ENCODE measurements at regions not wholly inside any gene's neighbourhood (a gene's known extent, or its start where the extent isn't known, plus 50 kb on each side); places are given as distances from the start of the nearest gene placed in this dataset.

GRCh38 chr5:171627936-171628632 is 157.5 kb upstream of the SMIM23 start:
- DNase-seq (no peak), ATAC-seq (no peak)
- Histone ChIP-seq H3K27me3 (ENCODE audit: control insufficient read depth, insufficient read depth, low read length) (peaks cover 6% of the 10 kb centered on the region), H3K27ac (ENCODE audit: low read length) (no peak overlapping the region), H3K4me1 (ENCODE audit: control insufficient read depth, insufficient read depth, low read length) (peaks cover 2% of the 10 kb centered on the region), H3K4me3 (ENCODE audit: low read length) (no peak overlapping the region), H3K36me3 (ENCODE audit: control insufficient read depth, insufficient read depth, low read length) (no peaks in the 10 kb centered on the region), H3K9me3 (ENCODE audit: control insufficient read depth, insufficient read depth, low read length) (no peaks in the 10 kb centered on the region)
- H3K27me3 Mint-ChIP-seq (ENCODE audit: low read depth in 2 of 2), result peaks cover 26 to 35% of the 10 kb centered on the region in 2 donors
- H3K36me3 Mint-ChIP-seq, result no peaks in the 10 kb centered on the region
- 90% methylated on average over 9 of the region's 9 CpGs for WGBS (ENCODE audit: insufficient coverage)
- TF ChIP-seq CTCF (IDR thresholded peaks at IDR 0.05), result no peak
- H3K9me3 Mint-ChIP-seq, result no peaks in the 10 kb centered on the region
- intact Hi-C loops (cut with micrococcal nuclease), result no loop called here
- no peak overlapping the region for H3K4me3 Mint-ChIP-seq
- no peak overlapping the region for H3K27ac Mint-ChIP-seq
- no peaks in the 10 kb centered on the region for H3K4me1 Mint-ChIP-seq

- H3K9me3 Mint-ChIP-seq, result no peaks in the 10 kb centered on the region
- WGBS (ENCODE audit: insufficient coverage), result 64% methylated on average over 6 of the region's 6 CpGs
- H3K36me3 Mint-ChIP-seq, result no peaks in the 10 kb centered on the region
- H3K4me1 ChIP-seq (ENCODE audit: control insufficient read depth, insufficient read depth, low read length), result peaks cover 2% of the 10 kb centered on the region
- no peak overlapping the region for H3K27ac Mint-ChIP-seq
- intact Hi-C loops (cut with micrococcal nuclease), result no loop called here
- H3K27ac ChIP-seq (ENCODE audit: low read length), result no peak overlapping the region
- ATAC-seq (no peak), DNase-seq (no peak)
- peaks cover 26 to 35% of the 10 kb centered on the region in 2 donors for H3K27me3 Mint-ChIP-seq (ENCODE audit: low read depth in 2 of 2)
- H3K36me3 ChIP-seq (ENCODE audit: control insufficient read depth, insufficient read depth, low read length), result no peaks in the 10 kb centered on the region
- H3K4me3 Mint-ChIP-seq, result no peak overlapping the region
- no peak for TF ChIP-seq CTCF (IDR thresholded peaks at IDR 0.05)
- H3K4me1 Mint-ChIP-seq, result no peaks in the 10 kb centered on the region
- peaks cover 6% of the 10 kb centered on the region for H3K27me3 ChIP-seq (ENCODE audit: control insufficient read depth, insufficient read depth, low read length)
- H3K9me3 ChIP-seq (ENCODE audit: control insufficient read depth, insufficient read depth, low read length), result no peaks in the 10 kb centered on the region
- H3K4me3 ChIP-seq (ENCODE audit: low read length), result no peak overlapping the region
Measured at GRCh38 chr5:171628633-171628974, 157.0 kb upstream of the SMIM23 start.

DNA sequence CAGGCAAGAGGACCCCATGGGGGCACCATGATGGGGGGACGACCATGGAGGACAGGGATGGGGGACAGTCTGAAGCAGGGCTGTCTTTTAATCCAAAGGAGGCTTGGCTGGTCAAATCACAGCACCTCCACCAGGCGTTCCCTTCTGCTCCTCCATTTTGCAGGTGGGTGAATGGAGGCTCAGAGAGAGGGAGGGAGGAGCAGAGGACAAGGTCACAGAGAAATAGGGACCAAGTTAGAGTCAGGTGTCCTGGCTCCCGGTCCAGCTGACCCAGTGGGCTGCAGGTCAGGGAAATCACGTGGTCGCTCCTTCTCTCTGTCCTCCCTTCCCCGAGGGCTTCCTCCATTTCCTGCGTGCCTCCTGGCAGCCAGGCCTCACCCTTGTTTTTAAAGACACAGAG is 156.4 kb upstream of the SMIM23 start:
- Histone ChIP-seq H3K4me3 (ENCODE audit: low read length) (no peak overlapping the region), H3K9me3 (ENCODE audit: control insufficient read depth, insufficient read depth, low read length) (no peaks in the 10 kb centered on the region), H3K4me1 (ENCODE audit: control insufficient read depth, insufficient read depth, low read length) (peaks cover 2% of the 10 kb centered on the region), H3K27ac (ENCODE audit: low read length) (no peak overlapping the region), H3K36me3 (ENCODE audit: control insufficient read depth, insufficient read depth, low read length) (no peaks in the 10 kb centered on the region), H3K27me3 (ENCODE audit: control insufficient read depth, insufficient read depth, low read length) (peaks cover 6% of the 10 kb centered on the region)
- Mint-ChIP-seq H3K27ac (no peak overlapping the region), H3K36me3 (no peaks in the 10 kb centered on the region), H3K9me3 (no peaks in the 10 kb centered on the region), H3K27me3 (ENCODE audit: low read depth in 2 of 2) (peaks cover 29 to 41% of the 10 kb centered on the region in 2 donors), H3K4me3 (no peak overlapping the region), H3K4me1 (no peaks in the 10 kb centered on the region)
- no peak for DNase-seq
- ATAC-seq, result no peak
- 53% methylated on average over 7 of the region's 7 CpGs for WGBS (ENCODE audit: insufficient coverage)
- no peak for TF ChIP-seq CTCF (IDR thresholded peaks at IDR 0.05)
- intact Hi-C loops (cut with micrococcal nuclease), result no loop called here
